K562 (cell line): ENCODE measurements at regions not wholly inside any gene's neighbourhood (a gene's known extent, or its start where the extent isn't known, plus 50 kb on each side); places are given as distances from the start of the nearest gene placed in this dataset.

Experiments used
- BRD4 ChIP-seq: fragments of 200-600 bp; sonication (generic); IDR thresholded peaks from 2 replicates; pipeline ENCODE4 v1.6.1; 2017; ENCODE audit warnings: inconsistent platforms
- CTCF ChIP-seq, 3 experiments: IDR thresholded peaks in 2 of 3; conservative IDR thresholded peaks in 1 of 3; 2 replicates each; pipeline ENCODE4 v1.5.1; 2011 to 2012; ENCODE audit warnings: low read length in 3 of 3, mild to moderate bottlenecking in 3 of 3, control low read depth in 2 of 3, improper control_type of control experiment in 1 of 3, inconsistent platforms in 1 of 3, low read depth in 1 of 3, mixed read lengths in 1 of 3, moderate library complexity in 1 of 3; ENCODE audit not compliant: insufficient read depth in 2 of 3
- GTF2F1 ChIP-seq: IDR thresholded peaks from 2 replicates; pipeline ENCODE4 v1.6.1; 2011; ENCODE audit warnings: low read depth, low read length, improper control_type of control experiment
- HNRNPK ChIP-seq: fragments of 200-400 bp; formaldehyde crosslinking; IDR thresholded peaks from one replicate; pipeline ENCODE4 v1.6.1; 2018; ENCODE audit warnings: mild to moderate bottlenecking, low read depth, low read length; ENCODE audit not compliant: poor library complexity, severe bottlenecking
- POLR2A ChIP-seq: fragments of 450-650 bp; conservative IDR thresholded peaks from 2 replicates; pipeline ENCODE4 v1.6.1; 2016
- SAP30 ChIP-seq: fragments of 200-600 bp; sonication (generic); IDR thresholded peaks from 2 replicates; pipeline ENCODE4 v1.6.1; 2012; ENCODE audit warnings: borderline replicate concordance, low read depth, mild to moderate bottlenecking, moderate library complexity, low read length, control low read depth, inconsistent platforms; ENCODE audit not compliant: insufficient read depth, poor library complexity, severe bottlenecking
- SMAD4 ChIP-seq: fragments of 250-450 bp; sonication (Bioruptor Pico); conservative IDR thresholded peaks from 2 replicates; pipeline ENCODE4 v1.8.0; 2021; ENCODE audit warnings: inconsistent platforms, mild to moderate bottlenecking, moderate library complexity
- TEAD2 ChIP-seq: fragments of 450-650 bp; IDR thresholded peaks from 2 replicates; pipeline ENCODE4 v1.6.1; 2016; ENCODE audit warnings: missing genetic modification characterization, control low read depth, missing compliant biosample characterization
- TGIF2 ChIP-seq: sonication (generic); formaldehyde crosslinking; IDR thresholded peaks from 2 replicates; pipeline ENCODE4 v1.8.1; 2022; ENCODE audit warnings: mild to moderate bottlenecking, missing genetic modification reagents, moderate library complexity
- ZNF583 ChIP-seq: fragments of 250-450 bp; sonication (Bioruptor Pico); IDR thresholded peaks from 2 replicates; pipeline ENCODE4 v1.4.0; 2020

GRCh38 chr10:1942478-1942877 is 205.2 kb upstream of the ADARB2 start:
- no peak for TF ChIP-seq GTF2F1
- TF ChIP-seq BRD4, result no peak
- no peak for TF ChIP-seq TGIF2 (CRISPR knock-in tag)
- TF ChIP-seq POLR2A, result no peak
- no peak for TF ChIP-seq CTCF (IDR thresholded peaks at IDR 0.05 in 2 of 3, conservative IDR thresholded peaks at IDR 0.05 in 1 of 3; ENCODE audit: insufficient read depth in 2 of 3, low read depth in 1 of 3, low read length in 3 of 3)
- no peak for TF ChIP-seq ZNF583
- no peak for TF ChIP-seq HNRNPK
- TF ChIP-seq SMAD4 (CRISPR knock-in tag), result no peak
- TF ChIP-seq TEAD2 (tag), result no peak
- no peak for TF ChIP-seq SAP30
